Peyer's patch (tissue), 4 donors: ENCODE measurements at regions not wholly inside any gene's neighbourhood (a gene's known extent, or its start where the extent isn't known, plus 50 kb on each side); places are given as distances from the start of the nearest gene placed in this dataset.

Source experiments
- DNase-seq, 3 donors: peaks; one replicate each; pipeline ENCODE4 v3.0.0-alpha.2; 2017 to 2019
- H3K27ac ChIP-seq, 4 donors: fragments of 200-600 bp; sonication (generic); one replicate each; pipeline ENCODE4 v1.5.1; 2016 to 2019
- H3K27me3 ChIP-seq, 2 donors: fragments of 200-600 bp; sonication (generic); one replicate each; pipeline ENCODE4 v1.5.1; 2019
- H3K36me3 ChIP-seq, 3 donors: fragments of 200-600 bp; sonication (generic); one replicate each; pipeline ENCODE4 v1.5.1; 2016 to 2019
- H3K4me1 ChIP-seq, 4 donors: fragments of 200-600 bp; sonication (generic); one replicate each; pipeline ENCODE4 v1.5.1; 2016 to 2019
- H3K4me3 ChIP-seq, 4 donors: fragments of 200-600 bp; sonication (generic); 1 replicate in 3 of 4; 2 replicates in 1 of 4; pipeline ENCODE4 v1.5.1; 2016 to 2019; ENCODE audit warnings: mild to moderate bottlenecking in 1 of 4
- H3K9me3 ChIP-seq, 4 donors: fragments of 200-600 bp; sonication (generic); one replicate each; pipeline ENCODE4 v1.5.1; 2016 to 2019; ENCODE audit warnings: mild to moderate bottlenecking in 1 of 4
- POLR2A ChIP-seq, 2 donors: fragments of 450-650 bp; IDR thresholded peaks; one replicate each; pipeline ENCODE4 v1.5.1; 2017; ENCODE audit warnings: antibody characterized with exemption in 2 of 2, mild to moderate bottlenecking in 2 of 2, moderate library complexity in 2 of 2
- TF ChIP-seq, protein P1 (sequence below), 6 experiments: fragments of 450-650 bp in 4 of 6; fragments of 200-600 bp in 2 of 6; sonication (generic) in 1 of 6; IDR thresholded peaks; one replicate each; pipeline ENCODE4 v1.5.1; 2017 to 2019; ENCODE audit warnings: antibody characterized with exemption in 6 of 6, mild to moderate bottlenecking in 3 of 6, moderate library complexity in 1 of 6

DNA sequence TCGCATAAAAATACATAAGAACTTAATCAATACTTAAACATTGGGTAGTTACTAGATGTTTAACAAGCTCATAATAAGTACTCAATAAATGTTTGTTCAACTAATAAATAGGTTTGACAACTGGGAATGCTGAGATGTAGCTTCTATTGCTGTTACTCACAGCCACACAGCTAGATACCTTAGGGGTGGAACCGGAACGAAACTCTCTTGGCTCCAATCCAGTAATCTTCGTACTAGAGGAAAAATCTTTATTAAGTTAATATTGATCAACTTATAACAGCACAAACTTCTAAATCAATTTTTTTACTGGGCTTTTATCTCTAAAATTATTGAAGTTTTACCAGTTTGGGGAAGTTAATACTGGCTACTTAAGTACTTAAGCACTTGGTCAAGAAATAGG, 247.8 kb downstream of the PAX3 start:
- no peak for TF ChIP-seq POLR2A (IDR thresholded peaks at IDR 0.05)
- TF ChIP-seq, protein P1, sequence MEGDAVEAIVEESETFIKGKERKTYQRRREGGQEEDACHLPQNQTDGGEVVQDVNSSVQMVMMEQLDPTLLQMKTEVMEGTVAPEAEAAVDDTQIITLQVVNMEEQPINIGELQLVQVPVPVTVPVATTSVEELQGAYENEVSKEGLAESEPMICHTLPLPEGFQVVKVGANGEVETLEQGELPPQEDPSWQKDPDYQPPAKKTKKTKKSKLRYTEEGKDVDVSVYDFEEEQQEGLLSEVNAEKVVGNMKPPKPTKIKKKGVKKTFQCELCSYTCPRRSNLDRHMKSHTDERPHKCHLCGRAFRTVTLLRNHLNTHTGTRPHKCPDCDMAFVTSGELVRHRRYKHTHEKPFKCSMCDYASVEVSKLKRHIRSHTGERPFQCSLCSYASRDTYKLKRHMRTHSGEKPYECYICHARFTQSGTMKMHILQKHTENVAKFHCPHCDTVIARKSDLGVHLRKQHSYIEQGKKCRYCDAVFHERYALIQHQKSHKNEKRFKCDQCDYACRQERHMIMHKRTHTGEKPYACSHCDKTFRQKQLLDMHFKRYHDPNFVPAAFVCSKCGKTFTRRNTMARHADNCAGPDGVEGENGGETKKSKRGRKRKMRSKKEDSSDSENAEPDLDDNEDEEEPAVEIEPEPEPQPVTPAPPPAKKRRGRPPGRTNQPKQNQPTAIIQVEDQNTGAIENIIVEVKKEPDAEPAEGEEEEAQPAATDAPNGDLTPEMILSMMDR (IDR thresholded peaks at IDR 0.05), result no peak
- Histone ChIP-seq H3K4me1 (no peaks in the 10 kb centered on the region), H3K27me3 (no peaks in the 10 kb centered on the region), H3K27ac (no peak overlapping the region), H3K9me3 (no peaks in the 10 kb centered on the region), H3K36me3 (no peaks in the 10 kb centered on the region), H3K4me3 (no peak overlapping the region)
- DNase-seq, result no peak

DNA sequence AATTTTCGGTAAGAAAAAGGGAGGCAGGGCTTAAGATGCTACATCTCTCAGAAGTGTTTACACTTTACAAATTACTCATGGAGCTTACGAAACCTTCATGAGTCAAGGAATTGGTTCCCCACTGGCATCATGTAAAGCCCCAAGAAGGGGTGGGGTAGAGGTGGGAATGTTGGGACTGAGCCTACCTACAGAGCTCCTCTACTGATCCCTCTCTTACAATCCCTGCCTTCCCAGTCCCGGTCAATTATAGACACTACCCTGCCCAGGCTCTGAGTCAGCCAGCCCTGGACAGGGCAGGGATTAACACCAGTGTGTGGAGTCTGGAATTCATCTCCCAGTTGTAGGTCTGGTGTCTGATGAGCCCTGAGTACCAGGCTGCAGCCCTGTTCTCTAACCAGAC, 248.9 kb downstream of the PAX3 start:
- no peaks in the 10 kb centered on the region for H3K4me1 ChIP-seq
- no peaks in the 10 kb centered on the region for H3K9me3 ChIP-seq
- DNase-seq, result no peak

DNA sequence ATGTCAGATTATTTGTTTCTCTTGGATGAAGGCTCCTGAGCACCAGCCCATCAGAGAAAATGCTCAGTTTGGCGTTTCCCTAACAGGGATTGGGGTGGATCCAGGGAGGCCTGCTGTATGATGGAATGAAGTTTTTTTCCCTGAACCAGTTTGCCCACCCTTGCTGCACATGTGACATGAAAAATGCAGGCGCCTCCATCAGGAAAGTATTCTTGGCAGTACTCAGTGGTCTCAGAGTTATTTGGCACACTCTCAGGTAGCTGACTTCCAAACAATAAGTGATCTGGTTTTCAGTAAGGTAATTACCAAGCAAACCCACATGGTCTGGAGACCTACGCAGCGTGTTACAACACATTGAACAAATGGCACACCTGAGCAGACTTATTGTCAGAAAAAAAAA, 254.9 kb downstream of the PAX3 start:
- TF ChIP-seq POLR2A (IDR thresholded peaks at IDR 0.05), result no peak
- TF ChIP-seq, protein P1 (IDR thresholded peaks at IDR 0.05), result no peak
- no peak for DNase-seq
- no peak overlapping the region for H3K27ac ChIP-seq

More for the DNA sequence above, 248.9 kb downstream of the PAX3 start:
- H3K27ac ChIP-seq, result no peak overlapping the region
- no peaks in the 10 kb centered on the region for H3K36me3 ChIP-seq
- no peak for TF ChIP-seq POLR2A (IDR thresholded peaks at IDR 0.05)
- TF ChIP-seq, protein P1 (IDR thresholded peaks at IDR 0.05), result no peak
- H3K4me3 ChIP-seq, result no peak overlapping the region
- no peaks in the 10 kb centered on the region for H3K27me3 ChIP-seq

DNA sequence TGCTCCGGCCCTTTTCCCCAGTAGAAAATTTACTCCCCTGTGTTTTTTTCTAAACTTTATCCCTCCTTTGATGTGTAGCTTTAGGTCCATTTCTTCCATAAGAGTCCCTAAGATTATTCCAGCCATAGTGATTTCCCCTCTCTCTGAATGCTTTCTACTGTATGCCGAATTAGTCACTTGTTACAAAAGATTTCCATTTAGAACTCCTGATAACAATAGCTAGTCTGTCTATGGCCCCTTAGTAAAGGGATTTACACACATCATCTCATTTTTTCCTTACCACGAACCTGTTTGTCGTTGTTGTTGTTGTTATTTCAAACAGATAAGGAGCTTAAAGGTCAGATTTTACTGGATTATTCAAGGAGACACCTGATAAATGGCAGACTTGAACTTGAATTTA, 256.1 kb downstream of the PAX3 start:
- Histone ChIP-seq H3K9me3 (no peaks in the 10 kb centered on the region), H3K4me1 (no peaks in the 10 kb centered on the region), H3K27me3 (no peaks in the 10 kb centered on the region), H3K36me3 (no peaks in the 10 kb centered on the region), H3K27ac (no peak overlapping the region), H3K4me3 (no peak overlapping the region)
- TF ChIP-seq POLR2A (IDR thresholded peaks at IDR 0.05), result no peak
- TF ChIP-seq, protein P1 (IDR thresholded peaks at IDR 0.05), result no peak
- no peak for DNase-seq

More for the DNA sequence above, 254.9 kb downstream of the PAX3 start:
- Histone ChIP-seq H3K4me1 (no peaks in the 10 kb centered on the region), H3K4me3 (no peak overlapping the region), H3K27me3 (no peaks in the 10 kb centered on the region), H3K36me3 (no peaks in the 10 kb centered on the region), H3K9me3 (no peaks in the 10 kb centered on the region)

DNA sequence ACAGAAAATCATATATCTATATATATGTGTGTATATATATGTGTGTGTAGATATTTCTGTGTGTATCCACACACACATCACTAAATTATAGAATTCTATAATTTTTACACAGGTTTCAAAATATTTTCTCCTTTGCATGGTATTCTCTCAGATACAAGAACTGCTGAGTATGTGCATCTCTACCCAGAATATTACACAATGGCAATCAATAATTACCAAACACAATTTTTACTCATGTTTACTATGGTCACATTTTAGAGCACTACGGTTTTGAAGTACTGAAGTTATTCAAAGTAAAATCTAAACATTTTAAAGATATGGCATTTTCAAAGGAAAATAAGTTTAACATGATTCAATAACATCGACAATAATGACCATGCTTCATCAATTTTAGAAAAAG, 258.5 kb downstream of the PAX3 start:
- H3K9me3 ChIP-seq, result no peaks in the 10 kb centered on the region
- no peaks in the 10 kb centered on the region for H3K36me3 ChIP-seq
- no peak for TF ChIP-seq POLR2A (IDR thresholded peaks at IDR 0.05)
- TF ChIP-seq, protein P1 (IDR thresholded peaks at IDR 0.05), result no peak
- H3K4me1 ChIP-seq, result no peaks in the 10 kb centered on the region
- no peak for DNase-seq
- no peaks in the 10 kb centered on the region for H3K27me3 ChIP-seq
- no peak overlapping the region for H3K27ac ChIP-seq
- no peak overlapping the region for H3K4me3 ChIP-seq

DNA sequence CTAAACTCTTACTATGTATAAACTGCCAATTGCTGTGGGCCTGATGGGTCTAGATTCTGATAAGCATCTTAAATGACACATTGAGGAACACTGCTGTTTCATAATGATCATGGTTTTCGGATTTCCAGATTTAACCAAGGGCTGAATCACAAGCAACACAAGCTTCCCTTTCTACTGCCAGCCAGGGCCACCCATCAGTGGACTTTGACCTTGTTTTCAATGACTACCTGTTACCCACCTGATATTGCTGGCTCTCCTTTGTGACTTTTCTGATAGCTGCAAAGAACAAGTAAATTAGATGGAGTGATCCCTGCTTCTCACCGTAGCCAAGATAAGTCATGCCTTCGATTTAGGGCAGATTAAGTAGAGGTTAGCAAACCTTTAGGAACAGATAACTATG, 259.0 kb downstream of the PAX3 start:
- H3K4me3 ChIP-seq, result no peak overlapping the region
- TF ChIP-seq POLR2A (IDR thresholded peaks at IDR 0.05), result no peak
- TF ChIP-seq, protein P1 (IDR thresholded peaks at IDR 0.05), result no peak

More for the DNA sequence above, 259.0 kb downstream of the PAX3 start:
- Histone ChIP-seq H3K4me1 (no peaks in the 10 kb centered on the region), H3K27ac (no peak overlapping the region), H3K9me3 (no peaks in the 10 kb centered on the region), H3K27me3 (no peaks in the 10 kb centered on the region), H3K36me3 (no peaks in the 10 kb centered on the region)
- no peak for DNase-seq
